ENCODE measurements at regions not wholly inside any gene's neighbourhood (a gene's known extent, or its start where the extent isn't known, plus 50 kb on each side); places are given as distances from the start of the nearest gene placed in this dataset.

- no peak for TF ChIP-seq GATA3 (IDR thresholded peaks at IDR 0.05; ENCODE audit: low read depth, low read length)
- no peak for TF ChIP-seq GATA2 (IDR thresholded peaks at IDR 0.05; ENCODE audit: low read depth, low read length)
Measured at GRCh38 chr21:39096754-39097153, 86.5 kb downstream of the PSMG1 start.

Measured in SH-SY5Y (cell line).